D721Med (cell line): ENCODE measurements at regions not wholly inside any gene's neighbourhood (a gene's known extent, or its start where the extent isn't known, plus 50 kb on each side); places are given as distances from the start of the nearest gene placed in this dataset.
A peak's percentile ranks its signal among the peaks of the same experiment; 100 is the strongest.

Experiments
- DNase-seq: peaks from one replicate; pipeline ENCODE4 v3.0.0; 2011; ENCODE audit warnings: low spot score; ENCODE audit not compliant: insufficient read length
- FAIRE-seq: peaks from 2 replicates; lab custom pipeline; 2011; peaks lifted over from hg19 to GRCh38; lab: Jason Lieb, UNC
- CTCF ChIP-seq: IDR thresholded peaks from 2 replicates; pipeline ENCODE4 v1.5.1; 2012; ENCODE audit warnings: mild to moderate bottlenecking, control low read depth; ENCODE audit not compliant: insufficient read depth; ENCODE audit errors: missing control alignments

GRCh38 chr10:61289813-61290212 is 163.4 kb downstream of the TMEM26 start:
- no peak for TF ChIP-seq CTCF
- FAIRE-seq (no peak), DNase-seq (no peak)

- FAIRE-seq (no peak), DNase-seq (no peak)
- no peak for TF ChIP-seq CTCF
These were observed 166.5 kb downstream of the TMEM26 start for GRCh38 chr10:61286686-61287085.

- FAIRE-seq = no peak
- no peak for DNase-seq
- TF ChIP-seq CTCF = no peak
These were observed 167.4 kb downstream of the TMEM26 start for GRCh38 chr10:61285749-61286148.

GRCh38 chr10:61284222-61284890 is 168.8 kb downstream of the TMEM26 start:
- DNase-seq (no peak), FAIRE-seq (peak; percentile 95)
- TF ChIP-seq CTCF = peak; percentile 68

- DNase-seq (no peak), FAIRE-seq (no peak)
- TF ChIP-seq CTCF = no peak
These were observed 169.5 kb downstream of the TMEM26 start for GRCh38 chr10:61283481-61284221.

- TF ChIP-seq CTCF = no peak
- DNase-seq (no peak), FAIRE-seq (no peak)
These were observed 170.1 kb downstream of the TMEM26 start for GRCh38 chr10:61283066-61283465.

GRCh38 chr10:61280303-61280702 is 172.9 kb downstream of the TMEM26 start:
- DNase-seq = no peak
- no peak for FAIRE-seq
- no peak for TF ChIP-seq CTCF
